T-cell (primary cell): ENCODE measurements at regions not wholly inside any gene's neighbourhood (a gene's known extent, or its start where the extent isn't known, plus 50 kb on each side); places are given as distances from the start of the nearest gene placed in this dataset.

ENCODE experiments used
- ATAC-seq, 4 experiments: fragments of 200-7000 bp in 3 of 4; fragments of 150-1000 bp in 1 of 4; cut with Tn5 transposase; replicated peaks in 1 of 4; 1 replicate in 3 of 4; 2 replicates in 1 of 4; pipeline ENCODE4 v1.10.0; 2021; ENCODE audit warnings: moderate library complexity in 3 of 4, mild to moderate bottlenecking in 2 of 4, moderate number of reproducible peaks in 1 of 4
- CTCF ChIA-PET, 2 donors: fragments of 300-600 bp; sonication (Branson Sonifier 250); formaldehyde crosslinking; loops; one replicate each; lab custom pipeline; 2022; ENCODE audit warnings: antibody characterized with exemption in 2 of 2; lab: Charles Lee
- POLR2A ChIA-PET, 2 donors: fragments of 300-600 bp; sonication (Branson Sonifier 250); formaldehyde crosslinking; loops; one replicate each; lab custom pipeline; 2022; ENCODE audit warnings: antibody characterized with exemption in 2 of 2; lab: Charles Lee
- DNase-seq, 35 experiments: peaks; one replicate each; pipeline versions ENCODE4 v3.0.0 to v3.0.0-alpha.2; 2013 to 2023
- H3K27ac ChIP-seq: one replicate; pipeline ENCODE4 v1.5.1; 2013; ENCODE audit warnings: low read length
- H3K27me3 ChIP-seq, 2 experiments: replicated peaks in 1 of 2; 1 replicate in 1 of 2; 2 replicates in 1 of 2; pipeline versions ENCODE4 v1.6.1 to v1.7.0; 2013; ENCODE audit warnings: low read length in 1 of 2, mixed read lengths in 1 of 2; ENCODE audit not compliant: control insufficient read depth in 2 of 2, insufficient read depth in 2 of 2; ENCODE audit errors: extremely low read depth in 1 of 2
- H3K36me3 ChIP-seq, 2 donors: 1 replicate in 1 of 2; 2 replicates in 1 of 2; pipeline versions ENCODE4 v1.6.1 to v1.7.0; 2013; ENCODE audit warnings: low read length in 1 of 2; ENCODE audit not compliant: control insufficient read depth in 2 of 2, insufficient read depth in 1 of 2; ENCODE audit errors: extremely low read depth in 1 of 2
- H3K4me1 ChIP-seq, 2 experiments: 1 replicate in 1 of 2; 2 replicates in 1 of 2; pipeline versions ENCODE4 v1.6.1 to v1.7.0; 2013; ENCODE audit warnings: low read length in 2 of 2, mixed read lengths in 1 of 2; ENCODE audit not compliant: insufficient read depth in 2 of 2, control insufficient read depth in 1 of 2; ENCODE audit errors: extremely low read depth in 1 of 2
- H3K4me3 ChIP-seq, 2 donors: 1 replicate in 1 of 2; 2 replicates in 1 of 2; pipeline versions ENCODE4 v1.5.1 to v1.7.0; 2013; ENCODE audit warnings: mild to moderate bottlenecking in 2 of 2, low read length in 1 of 2, moderate library complexity in 1 of 2; ENCODE audit not compliant: control insufficient read depth in 1 of 2; ENCODE audit errors: extremely low read depth in 1 of 2
- H3K9me3 ChIP-seq: 2 replicates; pipeline ENCODE4 v1.7.0; 2013
- H3K27ac Mint-ChIP-seq, 2 donors: one replicate each; pipeline ENCODE4 v1.8.0; 2020 to 2021; ENCODE audit warnings: mild to moderate bottlenecking in 2 of 2, mixed read lengths in 2 of 2
- H3K27me3 Mint-ChIP-seq, 2 donors: one replicate each; pipeline ENCODE4 v1.8.0; 2021 to 2022; ENCODE audit warnings: mixed read lengths in 2 of 2
- H3K36me3 Mint-ChIP-seq: one replicate; pipeline ENCODE4 v1.8.0; 2021; ENCODE audit warnings: mixed read lengths
- H3K4me1 Mint-ChIP-seq, 3 donors: one replicate each; pipeline ENCODE4 v1.8.0; 2020 to 2022; ENCODE audit warnings: mixed read lengths in 3 of 3, mild to moderate bottlenecking in 1 of 3
- H3K4me3 Mint-ChIP-seq, 3 donors: one replicate each; pipeline ENCODE4 v1.8.0; 2020 to 2022; ENCODE audit warnings: mild to moderate bottlenecking in 3 of 3, mixed read lengths in 3 of 3, moderate library complexity in 3 of 3
- H3K9me3 Mint-ChIP-seq, 3 donors: one replicate each; pipeline ENCODE4 v1.8.0; 2020 to 2022; ENCODE audit warnings: mixed read lengths in 3 of 3
- WGBS: methylation state at CpG from one replicate; pipeline ENCODE4 v1.1.5; 2013; ENCODE audit warnings: missing lambda C conversion rate; ENCODE audit not compliant: insufficient coverage; 5-methylcytosine and 5-hydroxymethylcytosine counted together

DNA sequence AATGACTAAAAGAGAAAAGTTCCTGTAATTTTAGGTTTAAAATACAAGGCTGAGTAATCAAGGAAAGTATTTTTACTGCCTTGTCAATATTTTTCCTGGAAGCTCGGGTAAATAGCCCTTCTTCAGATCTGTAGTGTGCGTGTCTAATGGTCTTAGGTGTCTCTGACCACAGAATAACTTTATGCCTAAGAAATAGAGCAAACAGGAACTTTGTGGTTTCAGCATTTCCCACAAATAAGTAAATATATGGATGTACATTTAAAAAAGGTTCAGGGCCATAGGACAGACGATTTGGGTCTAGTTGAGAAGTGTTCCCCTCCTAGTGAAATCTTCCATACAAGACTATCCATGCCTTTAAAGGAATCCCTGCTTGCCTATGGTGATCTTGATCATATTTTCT, 107.0 kb downstream of the ZC3H11B start:
- no peak overlapping the region for H3K27ac ChIP-seq
- no peak for ATAC-seq
- no peaks in the 10 kb centered on the region for H3K27me3 ChIP-seq
- no peak for DNase-seq
- no peaks in the 10 kb centered on the region for H3K36me3 ChIP-seq
- H3K27ac Mint-ChIP-seq, result no peak overlapping the region
- no CpG with 5 or more reads among the region's 3 CpGs for WGBS
- no peaks in the 10 kb centered on the region for H3K4me1 ChIP-seq
- no peaks in the 10 kb centered on the region for H3K4me1 Mint-ChIP-seq
- POLR2A ChIA-PET, result no interaction called here
- H3K36me3 Mint-ChIP-seq, result no peaks in the 10 kb centered on the region
- no peak overlapping the region for H3K4me3 Mint-ChIP-seq
- no peaks in the 10 kb centered on the region for H3K9me3 ChIP-seq
- H3K9me3 Mint-ChIP-seq, result peaks cover 0 to 2% (median 0%) of the 10 kb centered on the region in 3 donors
- CTCF ChIA-PET, result no interaction called here
- H3K4me3 ChIP-seq, result no peak overlapping the region
- no peaks in the 10 kb centered on the region for H3K27me3 Mint-ChIP-seq

GRCh38 chr1:219503604-219504003, 109.3 kb downstream of the ZC3H11B start:
- POLR2A ChIA-PET, result no interaction called here
- H3K27me3 ChIP-seq, result no peaks in the 10 kb centered on the region
- H3K4me1 ChIP-seq, result no peaks in the 10 kb centered on the region
- CTCF ChIA-PET, result no interaction called here
- Mint-ChIP-seq H3K27me3 (no peaks in the 10 kb centered on the region), H3K36me3 (no peaks in the 10 kb centered on the region), H3K4me1 (no peaks in the 10 kb centered on the region), H3K4me3 (no peak overlapping the region), H3K9me3 (peaks cover 0 to 4% (median 2%) of the 10 kb centered on the region in 3 donors), H3K27ac (no peak overlapping the region)
- DNase-seq, result no peak
- H3K36me3 ChIP-seq, result no peaks in the 10 kb centered on the region
- no peak overlapping the region for H3K27ac ChIP-seq
- WGBS, result 79% methylated on average over 2 of the region's 4 CpGs
- H3K9me3 ChIP-seq, result no peaks in the 10 kb centered on the region
- H3K4me3 ChIP-seq, result no peak overlapping the region
- ATAC-seq, result no peak

- Mint-ChIP-seq H3K36me3 (no peaks in the 10 kb centered on the region), H3K27me3 (no peaks in the 10 kb centered on the region), H3K27ac (no peak overlapping the region), H3K9me3 (peaks cover 0 to 4% (median 2%) of the 10 kb centered on the region in 3 donors), H3K4me1 (no peaks in the 10 kb centered on the region), H3K4me3 (no peak overlapping the region)
- ChIA-PET POLR2A (no interaction called here), CTCF (no interaction called here)
- no peak overlapping the region for H3K4me3 ChIP-seq
- DNase-seq (no peak), ATAC-seq (no peak)
- WGBS, result 43% methylated on average over 3 of the region's 6 CpGs
- no peaks in the 10 kb centered on the region for H3K4me1 ChIP-seq
- H3K27me3 ChIP-seq, result no peaks in the 10 kb centered on the region
- no peaks in the 10 kb centered on the region for H3K36me3 ChIP-seq
- H3K27ac ChIP-seq, result no peak overlapping the region
- no peaks in the 10 kb centered on the region for H3K9me3 ChIP-seq
Observed at GRCh38 chr1:219500327-219500897, 112.5 kb downstream of the ZC3H11B start.

DNA sequence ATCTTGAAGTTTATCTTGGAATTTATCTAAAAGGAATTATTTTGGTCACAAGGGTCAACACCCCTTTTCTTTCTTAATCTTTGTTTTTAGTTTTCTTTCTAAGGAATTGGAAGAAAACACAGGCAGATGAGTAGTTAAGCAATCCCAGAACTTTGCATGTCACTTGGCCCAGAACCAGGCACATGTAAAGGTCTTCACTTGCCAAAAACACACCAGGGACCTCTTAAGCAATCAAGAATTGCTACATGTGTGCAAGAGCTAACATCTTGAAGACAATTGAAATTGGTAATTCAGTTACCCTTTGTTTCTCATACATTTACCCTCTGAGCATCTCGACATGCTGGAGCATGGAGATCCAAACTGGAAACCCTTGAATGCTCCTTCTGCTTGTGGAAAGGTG, 114.2 kb downstream of the ZC3H11B start:
- no peak for DNase-seq
- no peaks in the 10 kb centered on the region for H3K27me3 Mint-ChIP-seq
- H3K4me3 Mint-ChIP-seq, result no peak overlapping the region
- no peaks in the 10 kb centered on the region for H3K36me3 Mint-ChIP-seq
- no CpG with 5 or more reads among the region's 1 CpG for WGBS
- peaks cover 0 to 4% (median 2%) of the 10 kb centered on the region in 3 donors for H3K9me3 Mint-ChIP-seq
- H3K27ac ChIP-seq, result no peak overlapping the region
- no peak overlapping the region for H3K4me3 ChIP-seq
- H3K4me1 Mint-ChIP-seq, result no peaks in the 10 kb centered on the region
- H3K27me3 ChIP-seq, result no peaks in the 10 kb centered on the region
- H3K36me3 ChIP-seq, result no peaks in the 10 kb centered on the region
- no peaks in the 10 kb centered on the region for H3K9me3 ChIP-seq
- ChIA-PET POLR2A (no interaction called here), CTCF (interaction anchor here in 1 of 2 donors (0.7 kb wide), 1 partner anchor 573 kb away, joined by 3 read pairs; no protein-coding TSS in a partner anchor)
- no peaks in the 10 kb centered on the region for H3K4me1 ChIP-seq
- ATAC-seq, result no peak
- no peak overlapping the region for H3K27ac Mint-ChIP-seq

DNA sequence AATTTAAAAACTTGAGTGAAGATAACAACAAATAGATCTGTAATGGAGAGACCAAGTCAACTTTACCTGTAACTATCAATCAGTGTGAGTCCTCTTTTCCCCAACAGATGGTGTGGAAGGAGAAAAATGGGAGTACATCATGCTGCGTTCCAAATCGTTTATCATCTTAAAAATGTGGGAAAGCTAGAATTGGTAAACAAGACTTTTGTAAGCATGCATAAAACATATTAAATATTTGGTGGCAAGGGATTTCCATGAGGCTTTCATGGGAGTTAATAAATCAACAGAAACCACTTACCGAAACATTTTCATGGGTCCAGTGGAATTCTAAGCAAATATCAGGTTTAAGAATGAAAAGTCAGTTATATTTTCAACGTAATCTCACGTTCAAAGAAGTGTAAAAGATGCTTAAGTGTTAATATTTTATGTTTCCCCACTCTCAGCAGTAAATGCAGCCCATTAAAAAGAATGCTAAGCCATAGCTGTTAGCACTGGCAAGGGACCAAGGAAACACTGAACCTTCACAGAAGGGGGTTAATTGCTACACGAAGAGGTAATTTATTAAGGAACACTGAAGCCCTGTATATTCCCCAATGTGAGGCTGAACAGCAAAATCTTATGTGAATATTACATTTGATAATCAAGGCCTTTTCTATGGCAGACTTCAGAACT, 117.0 kb downstream of the ZC3H11B start:
- Mint-ChIP-seq H3K9me3 (peaks cover 0 to 4% (median 0%) of the 10 kb centered on the region in 3 donors), H3K4me1 (no peaks in the 10 kb centered on the region), H3K27me3 (no peaks in the 10 kb centered on the region), H3K4me3 (no peak overlapping the region), H3K36me3 (no peaks in the 10 kb centered on the region), H3K27ac (no peak overlapping the region)
- ATAC-seq (no peak), DNase-seq (no peak)
- H3K27ac ChIP-seq, result no peak overlapping the region
- no peaks in the 10 kb centered on the region for H3K27me3 ChIP-seq
- POLR2A ChIA-PET, result no interaction called here
- WGBS, result no CpG with 5 or more reads among the region's 6 CpGs
- CTCF ChIA-PET, result no interaction called here
- H3K4me3 ChIP-seq, result no peak overlapping the region
- no peaks in the 10 kb centered on the region for H3K36me3 ChIP-seq
- H3K9me3 ChIP-seq, result no peaks in the 10 kb centered on the region
- H3K4me1 ChIP-seq, result no peaks in the 10 kb centered on the region

DNA sequence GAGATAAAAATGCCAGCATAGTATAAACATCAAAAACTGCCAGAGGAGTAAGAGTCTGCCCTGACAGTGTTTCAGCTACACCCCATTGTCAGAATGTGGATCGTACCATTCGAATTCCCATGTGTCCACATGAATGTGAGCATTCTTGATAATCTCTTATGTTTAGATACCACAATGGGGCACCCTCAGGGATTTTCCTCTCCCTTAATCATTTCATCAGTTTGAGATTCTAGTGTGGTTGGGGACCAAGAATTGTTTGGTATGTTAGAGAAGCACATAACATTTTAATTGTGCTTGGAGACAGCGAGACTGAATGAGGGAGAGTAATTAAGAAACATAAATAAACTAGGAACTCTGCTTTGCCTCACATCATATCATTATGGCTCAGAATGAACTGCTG, 120.2 kb downstream of the ZC3H11B start:
- no peak overlapping the region for H3K4me3 Mint-ChIP-seq
- no CpG with 5 or more reads among the region's 3 CpGs for WGBS
- no peak for ATAC-seq

More for the DNA sequence above, 120.2 kb downstream of the ZC3H11B start:
- Histone ChIP-seq H3K4me3 (no peak overlapping the region), H3K4me1 (no peaks in the 10 kb centered on the region), H3K36me3 (no peaks in the 10 kb centered on the region), H3K9me3 (no peaks in the 10 kb centered on the region), H3K27me3 (no peaks in the 10 kb centered on the region), H3K27ac (no peak overlapping the region)
- POLR2A ChIA-PET, result no interaction called here
- H3K27ac Mint-ChIP-seq, result no peak overlapping the region
- H3K4me1 Mint-ChIP-seq, result no peaks in the 10 kb centered on the region
- no peaks in the 10 kb centered on the region for H3K9me3 Mint-ChIP-seq
- no peaks in the 10 kb centered on the region for H3K36me3 Mint-ChIP-seq
- CTCF ChIA-PET, result no interaction called here
- no peak for DNase-seq
- H3K27me3 Mint-ChIP-seq, result no peaks in the 10 kb centered on the region
